ENCODE measurements at regions not wholly inside any gene's neighbourhood (a gene's known extent, or its start where the extent isn't known, plus 50 kb on each side); places are given as distances from the start of the nearest gene placed in this dataset.
"Not testable (repeated sequence)": the region's sequence is repeated elsewhere in the genome, so short reads cannot be mapped to it uniquely, and the experiment has no call there.

GRCh38 chr5:176140138-176140537 lies 98.1 kb upstream of the SIMC1 start:
- DNase-seq (ENCODE audit: low spot score) = not testable (repeated sequence)

- no peak for DNase-seq (ENCODE audit: low spot score)
Observed at GRCh38 chr5:176144508-176144907, 93.7 kb upstream of the SIMC1 start.

GRCh38 chr5:176149948-176150347 lies 88.3 kb upstream of the SIMC1 start:
- DNase-seq (ENCODE audit: low spot score) = not testable (repeated sequence)

GRCh38 chr5:176151281-176151680 lies 86.9 kb upstream of the SIMC1 start:
- no peak for DNase-seq (ENCODE audit: low spot score)

- DNase-seq (ENCODE audit: low spot score) = no peak
Observed at GRCh38 chr5:176152191-176152929, 85.9 kb upstream of the SIMC1 start.

GRCh38 chr5:176152930-176153311 lies 85.3 kb upstream of the SIMC1 start:
- no peak for DNase-seq (ENCODE audit: low spot score)

- no peak for DNase-seq (ENCODE audit: low spot score)
Observed at GRCh38 chr5:176153741-176154140, 84.5 kb upstream of the SIMC1 start.

- DNase-seq (ENCODE audit: low spot score) = no peak
Observed at GRCh38 chr5:176154821-176155220, 83.4 kb upstream of the SIMC1 start.

- no peak for DNase-seq (ENCODE audit: low spot score)
Observed at GRCh38 chr5:176155922-176156359, 82.3 kb upstream of the SIMC1 start.

GRCh38 chr5:176157656-176158055 lies 80.6 kb upstream of the SIMC1 start:
- no peak for DNase-seq (ENCODE audit: low spot score)

- no peak for DNase-seq (ENCODE audit: low spot score)
Observed at GRCh38 chr5:176161431-176161830, 76.8 kb upstream of the SIMC1 start.

GRCh38 chr5:176162198-176162597 lies 76.0 kb upstream of the SIMC1 start:
- DNase-seq (ENCODE audit: low spot score) = no peak

- DNase-seq (ENCODE audit: low spot score) = no peak
Observed at GRCh38 chr5:176162888-176163287, 75.3 kb upstream of the SIMC1 start.

GRCh38 chr5:176166427-176166826 lies 71.8 kb upstream of the SIMC1 start:
- no peak for DNase-seq (ENCODE audit: low spot score)

- no peak for DNase-seq (ENCODE audit: low spot score)
Observed at GRCh38 chr5:176167800-176168199, 70.4 kb upstream of the SIMC1 start.

- DNase-seq (ENCODE audit: low spot score) = no peak
Observed at GRCh38 chr5:176169393-176170063, 68.7 kb upstream of the SIMC1 start.

GRCh38 chr5:176170084-176170483 lies 68.1 kb upstream of the SIMC1 start:
- no peak for DNase-seq (ENCODE audit: low spot score)

- no peak for DNase-seq (ENCODE audit: low spot score)
Observed at GRCh38 chr5:176171171-176171760, 67.0 kb upstream of the SIMC1 start.

GRCh38 chr5:176172246-176172645 lies 66.0 kb upstream of the SIMC1 start:
- no peak for DNase-seq (ENCODE audit: low spot score)

- DNase-seq (ENCODE audit: low spot score) = no peak
Observed at GRCh38 chr5:176173647-176174046, 64.6 kb upstream of the SIMC1 start.

GRCh38 chr5:176174345-176175025 lies 63.7 kb upstream of the SIMC1 start:
- no peak for DNase-seq (ENCODE audit: low spot score)

GRCh38 chr5:176175101-176175852 lies 62.9 kb upstream of the SIMC1 start:
- DNase-seq (ENCODE audit: low spot score) = no peak
